GM12878 (cell line): ENCODE measurements at regions not wholly inside any gene's neighbourhood (a gene's known extent, or its start where the extent isn't known, plus 50 kb on each side); places are given as distances from the start of the nearest gene placed in this dataset.

Source experiments
- ATAC-seq: fragments of 200-7000 bp; cut with Tn5 transposase; 3 replicates; pipeline ENCODE4 v1.9.1; 2020; ENCODE audit warnings: mild to moderate bottlenecking, moderate library complexity
- BruUV-seq: library from RNA; stranded (reverse); fragments of 400-500 nt; replicated peaks from 2 replicates; lab custom pipeline; 2021; lab: Mats Ljungman, UMichigan
- CTCF ChIA-PET: fragments of 300-600 bp; sonication (Branson Sonifier 250); formaldehyde crosslinking; extraction: SDS; loops from one replicate; lab custom pipeline; 2021; ENCODE audit warnings: inconsistent platforms; lab: Yijun Ruan, JAX
- POLR2A ChIA-PET: fragments of 350-600 bp; formaldehyde crosslinking; extraction: SDS; loops from one replicate; lab custom pipeline; 2021; ENCODE audit warnings: inconsistent platforms; lab: Charles Lee
- RAD21 ChIA-PET: fragments of 300-600 bp; sonication (Branson Sonifier 250); formaldehyde crosslinking; loops from one replicate; lab custom pipeline; 2023; ENCODE audit warnings: antibody characterized with exemption; ENCODE audit not compliant: unreplicated experiment; lab: Charles Lee
- SMC1A ChIA-PET: fragments of 300-600 bp; sonication (Branson Sonifier 250); formaldehyde crosslinking; loops from one replicate; lab custom pipeline; 2023; ENCODE audit not compliant: unreplicated experiment, uncharacterized antibody; lab: Charles Lee
- DNase-seq: peaks from one replicate; pipeline ENCODE4 v3.0.0-alpha.2; 2011; ENCODE audit warnings: low read depth, low spot score
- FAIRE-seq: peaks from 3 replicates; lab custom pipeline; 2011; peaks lifted over from hg19 to GRCh38; lab: Jason Lieb, UNC
- H2AFZ ChIP-seq: 2 replicates; pipeline ENCODE4 v1.6.0; 2011; ENCODE audit warnings: low read depth, low read length, control low read depth; ENCODE audit not compliant: control insufficient read depth
- H3K27ac ChIP-seq: 2 replicates; pipeline ENCODE4 v1.5.1; 2011; ENCODE audit warnings: control low read depth; ENCODE audit not compliant: control insufficient read depth, insufficient read depth
- H3K27me3 ChIP-seq, 2 experiments: replicated peaks in 1 of 2; 2 replicates each; pipeline versions ENCODE4 v1.6.0 to v1.6.1; 2011; ENCODE audit warnings: low read length in 1 of 2; ENCODE audit not compliant: control insufficient read depth in 2 of 2, insufficient read depth in 2 of 2
- H3K36me3 ChIP-seq, 2 experiments: 2 replicates each; pipeline ENCODE4 v1.5.1; 2011; ENCODE audit warnings: low read length in 1 of 2; ENCODE audit not compliant: control insufficient read depth in 2 of 2, insufficient read depth in 2 of 2
- H3K4me1 ChIP-seq: 2 replicates; pipeline ENCODE4 v1.6.1; 2011; ENCODE audit warnings: mild to moderate bottlenecking, low read length, moderate library complexity, mixed read lengths; ENCODE audit not compliant: control insufficient read depth, insufficient read depth
- H3K4me2 ChIP-seq: 2 replicates; pipeline ENCODE4 v1.6.0; 2011; ENCODE audit warnings: control low read depth; ENCODE audit not compliant: control insufficient read depth, insufficient read depth
- H3K4me3 ChIP-seq: fragments of 200-600 bp; sonication (generic); 2 replicates; pipeline ENCODE4 v1.5.1; 2016
- H3K79me2 ChIP-seq: 2 replicates; pipeline ENCODE4 v1.6.0; 2011; ENCODE audit warnings: low read length; ENCODE audit not compliant: control insufficient read depth, insufficient read depth
- H3K9ac ChIP-seq: 2 replicates; pipeline ENCODE4 v1.8.0; 2011; ENCODE audit warnings: low read length, control low read depth, mixed read lengths; ENCODE audit not compliant: control insufficient read depth, insufficient read depth
- H3K9me3 ChIP-seq: replicated peaks from 3 replicates; pipeline ENCODE4 v1.5.1; 2011; ENCODE audit warnings: mild to moderate bottlenecking, low read length; ENCODE audit not compliant: control insufficient read depth, insufficient read depth
- H4K20me1 ChIP-seq: 2 replicates; pipeline ENCODE4 v1.6.0; 2011; ENCODE audit not compliant: control insufficient read depth, insufficient read depth
- ATF2 ChIP-seq: IDR thresholded peaks from 2 replicates; pipeline ENCODE4 v1.6.1; 2012; ENCODE audit warnings: low read length, inconsistent platforms
- BACH1 ChIP-seq: fragments of 450-650 bp; IDR thresholded peaks from 2 replicates; pipeline ENCODE4 v1.6.1; 2017; ENCODE audit warnings: mild to moderate bottlenecking, borderline replicate concordance
- ELK1 ChIP-seq: IDR thresholded peaks from 2 replicates; pipeline ENCODE4 v1.6.1; 2012; ENCODE audit warnings: low read depth, low read length, improper control_type of control experiment
- EZH2 ChIP-seq: IDR thresholded peaks from 2 replicates; pipeline ENCODE4 v1.6.1; 2012; ENCODE audit warnings: low read depth, mild to moderate bottlenecking, control low read depth, inconsistent platforms, low read length, borderline replicate concordance; ENCODE audit not compliant: control insufficient read depth
- HSF1 ChIP-seq: fragments of 150-350 bp; IDR thresholded peaks from 2 replicates; pipeline ENCODE4 v1.6.1; 2014; ENCODE audit warnings: mild to moderate bottlenecking, low read depth, low read length
- KDM1A ChIP-seq: fragments of 200-600 bp; sonication (generic); IDR thresholded peaks from 2 replicates; pipeline ENCODE4 v1.6.1; 2016; ENCODE audit warnings: borderline replicate concordance
- NFIC ChIP-seq: IDR thresholded peaks from 2 replicates; pipeline ENCODE4 v1.6.1; 2012; ENCODE audit warnings: low read depth, mild to moderate bottlenecking, inconsistent platforms, low read length, moderate library complexity
- NFXL1 ChIP-seq: fragments of 450-650 bp; IDR thresholded peaks from 2 replicates; pipeline ENCODE4 v1.6.1; 2017; ENCODE audit warnings: antibody characterized with exemption, mild to moderate bottlenecking, borderline replicate concordance
- NR2F1 ChIP-seq: fragments of 450-650 bp; conservative IDR thresholded peaks from 2 replicates; pipeline ENCODE4 v1.6.1; 2017; ENCODE audit warnings: mild to moderate bottlenecking
- SMC3 ChIP-seq: IDR thresholded peaks from 2 replicates; pipeline ENCODE4 v1.6.1; 2011; ENCODE audit warnings: low read length, improper control_type of control experiment, borderline replicate concordance
- SREBF1 ChIP-seq: IDR thresholded peaks from 2 replicates; pipeline ENCODE4 v1.6.1; 2012; ENCODE audit warnings: mild to moderate bottlenecking, low read length
- SREBF2 ChIP-seq: IDR thresholded peaks from 2 replicates; pipeline ENCODE4 v1.6.1; 2012; ENCODE audit warnings: mild to moderate bottlenecking, low read length
- USF1 ChIP-seq: IDR thresholded peaks from 2 replicates; pipeline ENCODE4 v1.6.1; 2011; ENCODE audit warnings: borderline replicate concordance, low read depth, mild to moderate bottlenecking, moderate library complexity, mixed read lengths, low read length; ENCODE audit not compliant: insufficient read depth; ENCODE audit errors: extremely low read length
- ZNF217 ChIP-seq: fragments of 450-650 bp; IDR thresholded peaks from 2 replicates; pipeline ENCODE4 v1.6.1; 2017; ENCODE audit warnings: antibody characterized with exemption, mild to moderate bottlenecking
- ZNF24 ChIP-seq: fragments of 450-650 bp; IDR thresholded peaks from 2 replicates; pipeline ENCODE4 v1.6.1; 2017; ENCODE audit warnings: antibody characterized with exemption, mild to moderate bottlenecking
- ZNF592 ChIP-seq: fragments of 450-650 bp; IDR thresholded peaks from 2 replicates; pipeline ENCODE4 v1.6.1; 2017; ENCODE audit warnings: mild to moderate bottlenecking, moderate library complexity
- WGBS: methylation state at CpG from one replicate; pipeline ENCODE4 v1.1.6; 2016; ENCODE audit warnings: low lambda C conversion rate; ENCODE audit not compliant: insufficient replicate concordance, insufficient coverage; ENCODE audit errors: missing lambda C conversion rate; 5-methylcytosine and 5-hydroxymethylcytosine counted together
- in situ Hi-C: fragments of 300-500 bp; cut with MboI; formaldehyde crosslinking; loops from 9 replicates; pipeline ENCODE4 v1.14.3; 2018; ENCODE audit warnings: mixed read lengths
- intact Hi-C: fragments of 100-400 bp; cut with micrococcal nuclease; formaldehyde crosslinking; loops from one replicate; pipeline ENCODE4 v1.14.2; 2022; ENCODE audit not compliant: unreplicated experiment

GRCh38 chr3:181133832-181134231 lies 144.3 kb upstream of the DNAJC19 start (continued):
- no peak for TF ChIP-seq ZNF592
- TF ChIP-seq ATF2: no peak
- TF ChIP-seq BACH1: no peak
- no peak for TF ChIP-seq USF1
- TF ChIP-seq, all 136 proteins: peak for 0

GRCh38 chr3:181105646-181106045 lies 116.1 kb upstream of the DNAJC19 start:
- H4K20me1 ChIP-seq: no peaks in the 10 kb centered on the region
- DNase-seq (no peak), ATAC-seq (no peak), FAIRE-seq (no peak)
- no TSS peak for BruUV-seq
- intact Hi-C loops (no loop called here), in situ Hi-C loops (no loop called here)
- SMC1A ChIA-PET: no interaction called here
- no peak overlapping the region for H3K9ac ChIP-seq
- no peak overlapping the region for H3K4me2 ChIP-seq
- RAD21 ChIA-PET: no interaction called here
- H3K4me1 ChIP-seq: no peaks in the 10 kb centered on the region
- CTCF ChIA-PET: no interaction called here
- no peak overlapping the region for H2AFZ ChIP-seq
- no peaks in the 10 kb centered on the region for H3K36me3 ChIP-seq
- no peaks in the 10 kb centered on the region for H3K9me3 ChIP-seq
- WGBS: 33% methylated on average over 3 of the region's 3 CpGs
- no peaks in the 10 kb centered on the region for H3K27me3 ChIP-seq
- POLR2A ChIA-PET: no interaction called here
- no peaks in the 10 kb centered on the region for H3K79me2 ChIP-seq
- H3K27ac ChIP-seq: no peak overlapping the region
- H3K4me3 ChIP-seq: no peak overlapping the region
- TF ChIP-seq SREBF2: no peak
- no peak for TF ChIP-seq NR2F1
- TF ChIP-seq KDM1A: no peak
- TF ChIP-seq NFIC: no peak
- no peak for TF ChIP-seq ELK1
- no peak for TF ChIP-seq SMC3
- no peak for TF ChIP-seq ZNF24
- TF ChIP-seq EZH2: no peak
- no peak for TF ChIP-seq HSF1
- no peak for TF ChIP-seq SREBF1
- no peak for TF ChIP-seq NFXL1
- no peak for TF ChIP-seq ZNF217
